ENCODE measurements at regions not wholly inside any gene's neighbourhood (a gene's known extent, or its start where the extent isn't known, plus 50 kb on each side); places are given as distances from the start of the nearest gene placed in this dataset.

DNA sequence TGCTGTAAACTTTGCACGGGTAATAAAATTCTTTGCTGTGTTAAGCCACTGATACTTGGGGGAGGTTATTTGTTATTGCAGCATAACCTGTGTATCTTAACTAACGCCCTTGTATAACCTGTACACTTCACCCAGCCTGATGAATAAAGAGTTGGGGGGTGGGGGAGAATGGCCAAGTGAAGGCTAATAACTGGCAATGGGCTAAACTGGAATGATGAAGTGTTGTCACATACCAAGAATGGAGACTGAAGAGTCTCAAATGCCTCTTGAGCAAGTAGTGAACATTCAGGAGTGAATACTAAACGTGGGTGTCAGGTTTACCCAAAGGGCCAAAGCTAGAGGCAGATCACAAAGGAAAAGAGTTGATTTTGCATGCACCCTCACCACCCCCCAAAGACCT is 169.4 kb downstream of the C1orf94 start:
- Histone ChIP-seq H3K9me3 (ENCODE audit: insufficient read depth, low read depth) (no peaks in the 10 kb centered on the region), H3K27me3 (ENCODE audit: insufficient read depth, low read depth) (no peaks in the 10 kb centered on the region), H3K79me2 (ENCODE audit: low read depth) (no peaks in the 10 kb centered on the region), H3F3A (ENCODE audit: insufficient read depth, low read depth) (no peaks in the 10 kb centered on the region), H4K20me1 (ENCODE audit: insufficient read depth) (no peaks in the 10 kb centered on the region), H3K9me2 (ENCODE audit: insufficient read depth) (no peaks in the 10 kb centered on the region), H3K27ac (no peak overlapping the region), H3K4me1 (replicated peaks; ENCODE audit: insufficient read depth) (no peaks in the 10 kb centered on the region), H2AFZ (no peak overlapping the region), H3K4me2 (no peak overlapping the region), H3K36me3 (ENCODE audit: low read depth) (no peaks in the 10 kb centered on the region), H3K4me3 (no peak overlapping the region)
- intact Hi-C loops (cut with micrococcal nuclease; ENCODE audit: unreplicated experiment), result no loop called here
- no peak for DNase-seq
- CTCF ChIA-PET, result no interaction called here
- POLR2A ChIA-PET (ENCODE audit: unreplicated experiment), result no interaction called here
- TF ChIP-seq EZH2 (IDR thresholded peaks at IDR 0.05; ENCODE audit: low read depth), result no peak
- TF ChIP-seq, protein P1, sequence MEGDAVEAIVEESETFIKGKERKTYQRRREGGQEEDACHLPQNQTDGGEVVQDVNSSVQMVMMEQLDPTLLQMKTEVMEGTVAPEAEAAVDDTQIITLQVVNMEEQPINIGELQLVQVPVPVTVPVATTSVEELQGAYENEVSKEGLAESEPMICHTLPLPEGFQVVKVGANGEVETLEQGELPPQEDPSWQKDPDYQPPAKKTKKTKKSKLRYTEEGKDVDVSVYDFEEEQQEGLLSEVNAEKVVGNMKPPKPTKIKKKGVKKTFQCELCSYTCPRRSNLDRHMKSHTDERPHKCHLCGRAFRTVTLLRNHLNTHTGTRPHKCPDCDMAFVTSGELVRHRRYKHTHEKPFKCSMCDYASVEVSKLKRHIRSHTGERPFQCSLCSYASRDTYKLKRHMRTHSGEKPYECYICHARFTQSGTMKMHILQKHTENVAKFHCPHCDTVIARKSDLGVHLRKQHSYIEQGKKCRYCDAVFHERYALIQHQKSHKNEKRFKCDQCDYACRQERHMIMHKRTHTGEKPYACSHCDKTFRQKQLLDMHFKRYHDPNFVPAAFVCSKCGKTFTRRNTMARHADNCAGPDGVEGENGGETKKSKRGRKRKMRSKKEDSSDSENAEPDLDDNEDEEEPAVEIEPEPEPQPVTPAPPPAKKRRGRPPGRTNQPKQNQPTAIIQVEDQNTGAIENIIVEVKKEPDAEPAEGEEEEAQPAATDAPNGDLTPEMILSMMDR (conservative IDR thresholded peaks at IDR 0.05), result no peak
- BruUV-seq (replicated peaks), result no TSS peak

DNA sequence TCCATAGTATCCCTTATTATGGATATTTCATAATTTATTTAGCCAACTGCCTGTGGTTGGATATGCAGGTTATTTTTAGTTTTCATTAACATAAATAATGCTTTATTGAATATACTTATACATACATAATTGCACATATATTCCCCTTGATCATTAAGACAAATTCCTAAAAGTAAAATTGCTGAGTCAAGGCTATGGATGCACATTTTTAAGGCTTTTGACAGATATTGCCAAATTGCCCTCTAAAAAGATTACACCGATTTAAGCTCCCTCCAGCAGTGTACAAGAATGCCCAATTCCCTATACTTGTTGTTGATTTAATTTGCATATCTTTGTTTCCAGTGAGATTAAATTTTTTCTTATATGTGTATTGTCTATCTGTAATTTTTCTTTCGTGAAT is 176.7 kb downstream of the C1orf94 start:
- ChIA-PET POLR2A (ENCODE audit: unreplicated experiment) (no interaction called here), CTCF (no interaction called here)
- no peak for TF ChIP-seq EZH2 (IDR thresholded peaks at IDR 0.05; ENCODE audit: low read depth)
- TF ChIP-seq, protein P1 (conservative IDR thresholded peaks at IDR 0.05), result no peak
- H3K27ac ChIP-seq, result no peak overlapping the region
- intact Hi-C loops (cut with micrococcal nuclease; ENCODE audit: unreplicated experiment), result no loop called here
- no peak overlapping the region for H2AFZ ChIP-seq
- H3K9me3 ChIP-seq (ENCODE audit: insufficient read depth, low read depth), result no peaks in the 10 kb centered on the region
- no peaks in the 10 kb centered on the region for H3K27me3 ChIP-seq (ENCODE audit: insufficient read depth, low read depth)
- no peaks in the 10 kb centered on the region for H3F3A ChIP-seq (ENCODE audit: insufficient read depth, low read depth)
- H3K36me3 ChIP-seq (ENCODE audit: low read depth), result no peaks in the 10 kb centered on the region
- DNase-seq, result no peak
- H3K4me3 ChIP-seq, result no peak overlapping the region
- no peaks in the 10 kb centered on the region for H3K9me2 ChIP-seq (ENCODE audit: insufficient read depth)
- H3K4me1 ChIP-seq (replicated peaks; ENCODE audit: insufficient read depth), result no peaks in the 10 kb centered on the region
- no peaks in the 10 kb centered on the region for H4K20me1 ChIP-seq (ENCODE audit: insufficient read depth)
- H3K79me2 ChIP-seq (ENCODE audit: low read depth), result no peaks in the 10 kb centered on the region
- H3K4me2 ChIP-seq, result no peak overlapping the region
- no TSS peak for BruUV-seq (replicated peaks)

DNA sequence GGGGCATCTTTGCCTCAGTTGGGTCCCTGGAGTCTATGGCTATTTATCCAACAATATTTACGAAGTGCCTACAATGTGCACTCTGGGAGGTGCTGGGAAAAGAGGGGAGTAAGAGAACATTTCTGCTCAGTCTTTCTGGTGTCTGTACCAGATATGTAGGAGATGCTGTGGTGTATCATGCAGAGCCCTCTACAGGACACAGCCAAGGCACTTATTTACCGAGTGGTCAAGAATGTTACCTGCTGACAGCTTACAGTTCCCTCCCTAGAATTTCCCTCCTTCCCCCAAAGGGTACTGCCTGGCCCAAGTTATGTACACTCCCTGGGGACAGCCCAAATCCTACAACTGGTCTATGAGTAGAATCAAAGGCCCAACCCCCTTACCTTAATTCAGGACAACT is 177.7 kb downstream of the C1orf94 start:
- H3K4me1 ChIP-seq (replicated peaks; ENCODE audit: insufficient read depth), result no peaks in the 10 kb centered on the region
- no peaks in the 10 kb centered on the region for H3F3A ChIP-seq (ENCODE audit: insufficient read depth, low read depth)
- H3K9me2 ChIP-seq (ENCODE audit: insufficient read depth), result no peaks in the 10 kb centered on the region
- no peaks in the 10 kb centered on the region for H3K36me3 ChIP-seq (ENCODE audit: low read depth)
- BruUV-seq (replicated peaks), result no TSS peak
- no peaks in the 10 kb centered on the region for H3K27me3 ChIP-seq (ENCODE audit: insufficient read depth, low read depth)
- no peak overlapping the region for H3K27ac ChIP-seq
- CTCF ChIA-PET, result no interaction called here
- no peaks in the 10 kb centered on the region for H4K20me1 ChIP-seq (ENCODE audit: insufficient read depth)
- no peak overlapping the region for H3K4me3 ChIP-seq
- no peaks in the 10 kb centered on the region for H3K79me2 ChIP-seq (ENCODE audit: low read depth)
- no peak overlapping the region for H3K4me2 ChIP-seq
- no peak for DNase-seq
- intact Hi-C loops (cut with micrococcal nuclease; ENCODE audit: unreplicated experiment), result no loop called here
- no peaks in the 10 kb centered on the region for H3K9me3 ChIP-seq (ENCODE audit: insufficient read depth, low read depth)
- POLR2A ChIA-PET (ENCODE audit: unreplicated experiment), result no interaction called here
- TF ChIP-seq, protein P1 (conservative IDR thresholded peaks at IDR 0.05), result no peak
- TF ChIP-seq EZH2 (IDR thresholded peaks at IDR 0.05; ENCODE audit: low read depth), result no peak
- no peak overlapping the region for H2AFZ ChIP-seq

Measured in PC-9 (cell line).